Nephron (organoid): ENCODE measurements at regions not wholly inside any gene's neighbourhood (a gene's known extent, or its start where the extent isn't known, plus 50 kb on each side); places are given as distances from the start of the nearest gene placed in this dataset.

Experiments used
- H3K27ac Mint-ChIP-seq, 3 experiments: 2 replicates each; pipeline ENCODE4 v1.8.0; 2020; ENCODE audit warnings: mixed read lengths in 3 of 3, mild to moderate bottlenecking in 2 of 3, moderate library complexity in 1 of 3
- H3K27me3 Mint-ChIP-seq: 2 replicates; pipeline ENCODE4 v1.8.0; 2021; ENCODE audit warnings: low read depth, mild to moderate bottlenecking, moderate library complexity, mixed read lengths
- H3K36me3 Mint-ChIP-seq: 2 replicates; pipeline ENCODE4 v1.8.0; 2020; ENCODE audit warnings: low read depth, mixed read lengths
- H3K4me1 Mint-ChIP-seq: 2 replicates; pipeline ENCODE4 v1.8.0; 2020; ENCODE audit warnings: mixed read lengths
- H3K4me3 Mint-ChIP-seq, 3 experiments: 2 replicates each; pipeline ENCODE4 v1.8.0; 2020; ENCODE audit warnings: mild to moderate bottlenecking in 3 of 3, mixed read lengths in 3 of 3, moderate library complexity in 2 of 3
- H3K9me3 Mint-ChIP-seq: 2 replicates; pipeline ENCODE4 v1.8.0; 2020; ENCODE audit warnings: mixed read lengths
- TF ChIP-seq, protein P1 (sequence below), 3 experiments: fragments of 200-600 bp; sonication (generic); IDR thresholded peaks; one replicate each; pipeline ENCODE4 v1.5.0; 2021; ENCODE audit warnings: antibody characterized with exemption in 3 of 3; ENCODE audit not compliant: unreplicated experiment in 3 of 3

DNA sequence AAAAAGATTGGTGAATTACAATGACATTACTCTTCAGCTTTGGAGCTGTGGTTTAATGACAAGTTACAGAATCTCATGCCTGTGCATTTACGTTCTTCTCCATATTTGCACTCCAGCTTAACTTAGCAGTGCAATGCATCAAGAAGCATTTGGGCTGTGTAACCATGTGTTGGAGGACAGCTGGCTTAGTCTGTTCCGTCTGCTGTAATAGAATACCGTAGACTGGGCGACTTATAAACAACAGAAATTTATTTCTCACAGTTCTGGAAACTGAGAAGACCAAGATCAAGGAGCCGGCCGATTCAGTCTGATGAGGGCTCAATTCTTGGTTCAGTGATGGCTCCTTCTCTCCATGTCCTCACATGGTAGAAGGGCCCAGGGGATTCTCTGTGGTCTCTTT is 943.5 kb downstream of the BCL11B start:
- Mint-ChIP-seq H3K27me3 (peaks cover under 1% of the 10 kb centered on the region), H3K27ac (no peak overlapping the region), H3K36me3 (no peaks in the 10 kb centered on the region), H3K9me3 (peaks cover 31% of the 10 kb centered on the region), H3K4me3 (no peak overlapping the region), H3K4me1 (peaks cover 31% of the 10 kb centered on the region)
- TF ChIP-seq, protein P1, sequence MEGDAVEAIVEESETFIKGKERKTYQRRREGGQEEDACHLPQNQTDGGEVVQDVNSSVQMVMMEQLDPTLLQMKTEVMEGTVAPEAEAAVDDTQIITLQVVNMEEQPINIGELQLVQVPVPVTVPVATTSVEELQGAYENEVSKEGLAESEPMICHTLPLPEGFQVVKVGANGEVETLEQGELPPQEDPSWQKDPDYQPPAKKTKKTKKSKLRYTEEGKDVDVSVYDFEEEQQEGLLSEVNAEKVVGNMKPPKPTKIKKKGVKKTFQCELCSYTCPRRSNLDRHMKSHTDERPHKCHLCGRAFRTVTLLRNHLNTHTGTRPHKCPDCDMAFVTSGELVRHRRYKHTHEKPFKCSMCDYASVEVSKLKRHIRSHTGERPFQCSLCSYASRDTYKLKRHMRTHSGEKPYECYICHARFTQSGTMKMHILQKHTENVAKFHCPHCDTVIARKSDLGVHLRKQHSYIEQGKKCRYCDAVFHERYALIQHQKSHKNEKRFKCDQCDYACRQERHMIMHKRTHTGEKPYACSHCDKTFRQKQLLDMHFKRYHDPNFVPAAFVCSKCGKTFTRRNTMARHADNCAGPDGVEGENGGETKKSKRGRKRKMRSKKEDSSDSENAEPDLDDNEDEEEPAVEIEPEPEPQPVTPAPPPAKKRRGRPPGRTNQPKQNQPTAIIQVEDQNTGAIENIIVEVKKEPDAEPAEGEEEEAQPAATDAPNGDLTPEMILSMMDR (IDR thresholded peaks at IDR 0.05; ENCODE audit: unreplicated experiment in 3 of 3), result no peak

DNA sequence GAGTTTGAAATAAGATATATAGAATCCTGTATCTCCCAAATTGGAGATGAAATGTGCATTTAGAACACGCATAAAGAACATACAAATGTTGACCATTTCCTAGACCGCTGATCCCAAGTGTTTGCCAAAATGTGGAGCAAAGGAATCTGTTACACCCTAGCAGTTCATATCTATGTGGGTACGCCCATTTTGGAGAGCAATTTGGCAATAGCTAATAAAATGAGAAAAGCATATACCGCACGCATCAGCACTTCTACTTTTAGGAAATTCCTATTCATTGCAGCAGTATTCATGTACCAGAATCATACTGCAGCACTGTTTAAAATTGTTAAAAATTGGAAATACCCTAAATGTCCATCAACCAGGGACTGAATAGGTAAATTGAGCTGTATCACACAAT is 937.8 kb downstream of the BCL11B start:
- Mint-ChIP-seq H3K36me3 (no peaks in the 10 kb centered on the region), H3K27me3 (peaks cover 3% of the 10 kb centered on the region), H3K9me3 (peaks cover 31% of the 10 kb centered on the region), H3K4me1 (no peaks in the 10 kb centered on the region), H3K27ac (no peak overlapping the region), H3K4me3 (no peak overlapping the region)
- TF ChIP-seq, protein P1 (IDR thresholded peaks at IDR 0.05; ENCODE audit: unreplicated experiment in 3 of 3), result no peak

DNA sequence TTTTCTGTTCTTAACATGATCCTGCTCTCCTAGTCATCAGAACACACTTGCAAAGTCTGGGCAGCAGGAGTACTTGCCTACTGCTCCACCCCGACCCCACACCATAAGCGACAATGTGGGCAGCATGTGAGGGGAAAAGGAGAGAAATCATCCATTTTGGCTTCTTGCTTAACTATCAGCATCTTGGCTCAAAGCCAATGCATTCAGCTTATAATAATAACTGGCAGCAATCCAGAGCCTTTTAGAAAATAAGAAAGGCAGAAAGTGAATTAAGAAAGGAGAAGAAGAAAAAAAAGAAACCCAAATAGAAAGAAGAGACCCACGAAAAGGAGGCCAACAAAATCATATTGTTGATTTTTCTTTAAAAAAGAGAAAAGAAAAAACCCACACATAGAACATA is 930.8 kb downstream of the BCL11B start:
- H3K4me1 Mint-ChIP-seq, result peaks cover 8% of the 10 kb centered on the region
- H3K9me3 Mint-ChIP-seq, result peaks cover 13% of the 10 kb centered on the region

DNA sequence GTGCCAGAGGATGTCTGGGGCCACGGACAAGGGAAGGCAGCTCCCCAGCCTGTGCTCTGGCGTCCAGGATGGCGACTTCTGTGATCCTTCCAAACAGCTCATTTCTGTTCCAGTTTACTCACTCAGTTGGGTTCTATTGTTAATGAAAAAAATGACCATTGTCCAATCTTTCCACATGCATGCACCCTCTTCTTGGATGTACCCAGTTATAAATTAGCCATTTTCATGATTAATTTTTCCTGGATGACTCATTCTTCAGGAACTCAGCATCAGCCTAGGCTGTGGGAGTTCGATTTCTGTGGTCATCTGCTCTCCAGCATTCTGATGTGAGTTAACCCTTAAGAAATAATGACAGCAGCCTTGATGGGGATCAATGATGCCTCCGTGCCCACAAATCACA is 926.8 kb downstream of the BCL11B start:
- H3K9me3 Mint-ChIP-seq, result peaks cover 9% of the 10 kb centered on the region
- TF ChIP-seq, protein P1 (IDR thresholded peaks at IDR 0.05; ENCODE audit: unreplicated experiment in 3 of 3), result no peak
- H3K27me3 Mint-ChIP-seq, result peaks cover 12% of the 10 kb centered on the region
- H3K4me3 Mint-ChIP-seq, result no peak overlapping the region
- H3K4me1 Mint-ChIP-seq, result peaks cover 8% of the 10 kb centered on the region
- peak overlapping the region in 2 of 3 experiments; percentile 32 to 38 for H3K27ac Mint-ChIP-seq
- H3K36me3 Mint-ChIP-seq, result no peaks in the 10 kb centered on the region

More for the DNA sequence above, 930.8 kb downstream of the BCL11B start:
- Mint-ChIP-seq H3K36me3 (no peaks in the 10 kb centered on the region), H3K27me3 (peaks cover 8% of the 10 kb centered on the region), H3K4me3 (no peak overlapping the region), H3K27ac (no peak overlapping the region)
- TF ChIP-seq, protein P1 (IDR thresholded peaks at IDR 0.05; ENCODE audit: unreplicated experiment in 3 of 3), result no peak

DNA sequence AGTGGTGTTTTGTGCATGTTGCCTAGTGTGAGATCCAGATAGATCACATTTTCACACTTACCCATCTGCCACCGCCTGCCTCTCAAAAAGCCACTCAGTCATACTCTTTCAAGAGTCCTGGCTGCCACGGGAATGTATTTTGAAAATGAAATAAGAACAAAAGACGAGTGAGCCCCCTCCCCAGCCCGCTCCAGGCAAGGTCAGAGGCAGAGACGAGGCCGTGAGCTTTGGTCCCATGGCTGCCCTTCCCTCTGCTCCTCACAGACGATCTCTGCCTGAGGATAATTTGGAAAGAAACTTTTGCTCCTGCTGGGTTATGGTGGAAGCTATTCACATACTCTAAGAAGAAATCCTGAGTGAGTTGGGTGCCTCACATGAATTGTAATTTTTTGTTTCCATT is 924.3 kb downstream of the BCL11B start:
- Mint-ChIP-seq H3K9me3 (peaks cover 6% of the 10 kb centered on the region), H3K36me3 (no peaks in the 10 kb centered on the region), H3K27me3 (peaks cover 12% of the 10 kb centered on the region), H3K4me3 (no peak overlapping the region), H3K4me1 (peaks cover 4% of the 10 kb centered on the region), H3K27ac (no peak overlapping the region)
- TF ChIP-seq, protein P1 (IDR thresholded peaks at IDR 0.05; ENCODE audit: unreplicated experiment in 3 of 3), result no peak

DNA sequence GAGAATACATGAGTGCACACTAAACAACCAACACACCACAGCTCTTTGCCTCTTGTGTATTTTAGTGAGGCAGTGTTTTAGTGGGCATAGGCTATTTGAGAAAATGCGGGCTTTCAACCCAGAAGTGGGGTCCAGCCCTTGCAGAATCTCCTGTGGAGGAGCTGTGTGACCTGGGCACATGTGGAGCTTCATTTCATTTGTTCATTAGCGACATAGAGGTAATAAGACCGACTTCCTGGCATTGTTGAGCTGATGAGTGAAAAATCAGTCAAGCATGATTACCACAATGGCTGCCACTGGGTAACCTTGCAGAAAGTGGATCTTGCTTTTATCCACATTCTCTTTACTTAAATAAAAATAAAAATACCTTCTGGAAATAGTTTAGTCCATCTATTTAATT is 923.5 kb downstream of the BCL11B start:
- H3K9me3 Mint-ChIP-seq, result peaks cover 6% of the 10 kb centered on the region
- peaks cover 12% of the 10 kb centered on the region for H3K27me3 Mint-ChIP-seq
- H3K27ac Mint-ChIP-seq, result no peak overlapping the region
- H3K36me3 Mint-ChIP-seq, result no peaks in the 10 kb centered on the region
- H3K4me1 Mint-ChIP-seq, result peaks cover 4% of the 10 kb centered on the region
- TF ChIP-seq, protein P1 (IDR thresholded peaks at IDR 0.05; ENCODE audit: unreplicated experiment in 3 of 3), result no peak
- H3K4me3 Mint-ChIP-seq, result no peak overlapping the region
